HG03064 (cell line): ENCODE measurements at regions not wholly inside any gene's neighbourhood (a gene's known extent, or its start where the extent isn't known, plus 50 kb on each side); places are given as distances from the start of the nearest gene placed in this dataset.
"Not testable (repeated sequence)": the region's sequence is repeated elsewhere in the genome, so short reads cannot be mapped to it uniquely, and the experiment has no call there.

Source experiments
- ATAC-seq: cut with Tn5 transposase; IDR thresholded peaks from one replicate; pipeline ENCODE4 v1.9.1; 2021; ENCODE audit warnings: low read depth; ENCODE audit not compliant: unreplicated experiment

DNA sequence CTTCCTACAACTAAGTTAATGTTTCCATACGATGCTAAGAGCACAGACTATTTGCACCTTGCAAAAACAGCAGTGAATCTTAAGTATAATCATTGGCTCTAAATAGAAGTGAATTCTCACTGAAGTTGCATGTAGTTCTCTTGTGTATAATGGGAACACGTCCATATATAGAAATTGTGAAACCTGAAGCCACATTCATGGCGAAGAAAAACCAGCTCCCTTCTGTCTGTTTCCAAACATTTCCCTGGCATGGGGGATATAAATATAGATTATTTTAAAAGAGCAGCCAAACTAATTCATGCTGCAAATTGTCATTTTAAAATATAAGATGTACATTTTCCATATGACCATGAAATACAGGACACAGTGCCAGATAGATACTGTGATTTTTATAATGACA is 71.1 kb downstream of the TRAM1L1 start:
- no peak for ATAC-seq

DNA sequence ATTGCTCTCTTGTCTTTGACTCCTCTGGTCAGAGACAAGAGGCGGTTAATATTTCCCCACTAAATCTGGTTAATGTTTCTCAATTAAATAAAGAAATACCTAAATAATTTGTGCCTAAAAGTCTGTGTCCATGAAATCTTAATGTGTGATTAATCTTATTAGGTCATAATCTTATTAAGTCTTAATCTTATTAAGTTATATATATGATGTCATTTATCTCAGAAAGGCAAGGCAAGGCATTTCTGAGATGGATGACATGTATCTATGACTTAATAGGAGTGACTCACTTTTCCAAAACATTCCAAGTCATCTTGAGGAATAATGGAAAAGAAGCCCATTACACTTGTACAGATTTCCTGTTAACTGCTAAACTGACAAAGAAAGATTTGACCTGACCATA is 74.7 kb downstream of the TRAM1L1 start:
- ATAC-seq, result no peak

DNA sequence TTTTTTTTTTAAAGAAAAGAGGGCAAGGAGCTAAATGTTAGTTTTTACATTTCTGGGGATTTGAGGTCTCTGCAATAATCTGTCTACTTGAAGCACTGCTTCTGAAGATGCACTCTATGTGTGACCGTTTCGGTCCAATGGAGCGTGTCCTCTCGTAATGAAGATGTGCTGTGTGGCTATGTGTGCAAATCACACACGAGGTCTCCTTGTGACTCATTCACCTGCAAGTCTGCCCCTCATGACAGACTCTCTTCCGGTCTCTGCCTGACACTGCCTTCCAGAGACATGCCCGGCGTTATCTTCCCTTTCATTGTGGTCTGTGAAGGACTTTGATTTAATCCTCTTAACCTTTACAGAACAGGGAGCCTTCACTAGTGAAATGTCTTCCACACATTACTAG is 84.3 kb downstream of the TRAM1L1 start:
- peak; percentile 96 for ATAC-seq

DNA sequence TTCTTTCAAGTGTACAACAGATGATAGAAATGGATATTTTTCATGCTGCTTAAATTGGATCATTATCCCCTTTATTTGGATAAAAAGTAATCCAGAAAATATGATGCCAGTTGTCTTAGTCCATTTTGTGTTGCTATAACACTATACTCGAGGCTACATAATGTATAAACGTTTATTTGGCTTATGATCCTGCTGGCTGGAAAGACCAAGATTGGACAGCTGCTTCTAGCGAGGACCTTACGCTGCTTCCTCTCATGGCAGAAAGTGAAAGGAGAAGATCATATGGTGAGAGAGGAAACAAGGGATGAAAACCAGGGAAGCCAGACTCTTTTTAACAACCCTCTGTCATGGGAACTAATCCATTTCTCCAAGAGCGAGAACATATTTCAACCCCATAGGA is 102.7 kb downstream of the TRAM1L1 start:
- no peak for ATAC-seq

DNA sequence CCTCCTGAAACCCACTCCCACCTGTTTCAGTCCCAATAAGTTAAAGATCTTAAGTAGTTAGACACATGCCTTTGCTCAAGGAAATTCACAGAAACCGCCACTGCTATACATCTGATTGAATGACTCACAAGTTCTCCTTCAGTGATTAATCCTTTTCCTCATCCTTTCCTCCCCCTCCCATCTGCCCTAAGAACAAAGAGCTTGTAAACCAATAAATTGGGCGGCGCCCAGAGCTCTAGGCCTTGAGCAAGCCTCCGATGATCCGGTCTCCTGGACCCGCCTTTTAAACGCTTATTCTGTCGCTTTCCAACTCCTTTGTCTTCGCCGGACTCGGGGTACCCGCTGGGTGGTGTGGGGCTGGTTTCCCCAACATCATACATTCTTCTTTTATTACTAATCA is 104.9 kb downstream of the TRAM1L1 start:
- not testable (repeated sequence) for ATAC-seq

DNA sequence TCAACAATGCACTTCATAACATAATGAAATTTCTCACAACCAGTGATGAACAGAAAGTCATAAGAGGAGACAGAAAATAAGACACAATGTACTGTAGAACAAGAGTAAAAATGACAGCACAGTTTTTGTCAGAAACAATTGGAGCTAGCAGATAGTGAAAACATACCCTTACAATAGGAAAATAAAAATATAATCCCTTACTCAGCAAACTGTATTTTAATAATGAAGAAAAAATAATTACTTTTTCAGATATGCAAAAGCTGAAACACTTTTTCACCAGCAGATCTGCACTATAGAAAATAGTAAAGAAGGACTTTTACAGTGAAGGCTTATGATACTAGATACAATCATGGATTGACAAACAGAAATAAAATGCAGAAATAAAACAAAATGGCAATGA is 126.3 kb downstream of the TRAM1L1 start:
- no peak for ATAC-seq

DNA sequence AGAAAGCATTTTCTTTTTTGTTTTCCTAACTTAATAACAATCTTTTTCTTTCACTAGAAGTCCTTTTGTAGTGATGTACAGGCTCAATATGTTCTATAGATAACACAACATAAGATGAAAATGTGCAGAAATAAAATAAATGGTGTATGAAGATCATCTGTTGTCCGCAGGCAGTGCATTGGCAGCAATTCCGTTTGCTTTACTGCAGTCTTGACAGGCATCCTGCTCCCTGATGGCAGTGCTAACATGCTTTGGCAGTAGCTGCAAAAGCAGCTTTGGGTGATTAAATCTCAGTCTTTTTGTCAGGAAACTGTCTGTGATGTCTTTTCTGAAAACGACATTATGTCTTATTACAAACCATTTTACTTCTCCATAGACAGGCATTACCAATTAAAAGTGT is 131.4 kb downstream of the TRAM1L1 start:
- no peak for ATAC-seq

DNA sequence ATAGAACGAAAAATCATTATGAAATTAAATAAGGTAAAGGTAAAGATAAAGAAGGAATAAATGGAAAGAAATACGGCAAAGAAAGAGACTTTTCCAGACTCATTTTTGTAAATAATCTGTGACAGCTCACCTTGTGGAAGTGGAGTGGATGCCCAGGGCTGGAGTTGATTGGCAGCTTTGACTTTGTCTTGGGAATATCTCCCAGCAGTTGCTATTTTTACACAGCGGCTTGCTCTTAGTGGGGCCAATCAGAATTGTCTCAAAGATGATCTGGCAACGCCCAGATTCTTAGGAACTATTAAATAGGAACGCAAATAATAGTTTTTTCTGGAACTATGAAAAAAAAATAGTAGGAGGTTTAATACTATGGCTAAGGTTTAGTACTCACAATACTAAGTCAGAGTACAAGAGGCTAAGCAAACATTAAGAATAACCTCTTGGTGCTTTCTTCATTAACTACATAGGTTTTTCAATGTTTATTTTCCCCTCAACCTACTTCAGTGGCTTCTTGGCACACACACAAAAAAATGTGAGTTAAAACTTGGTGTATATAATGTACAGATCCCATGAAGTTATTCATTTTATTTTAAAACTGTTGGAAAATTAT is 132.7 kb downstream of the TRAM1L1 start:
- no peak for ATAC-seq

DNA sequence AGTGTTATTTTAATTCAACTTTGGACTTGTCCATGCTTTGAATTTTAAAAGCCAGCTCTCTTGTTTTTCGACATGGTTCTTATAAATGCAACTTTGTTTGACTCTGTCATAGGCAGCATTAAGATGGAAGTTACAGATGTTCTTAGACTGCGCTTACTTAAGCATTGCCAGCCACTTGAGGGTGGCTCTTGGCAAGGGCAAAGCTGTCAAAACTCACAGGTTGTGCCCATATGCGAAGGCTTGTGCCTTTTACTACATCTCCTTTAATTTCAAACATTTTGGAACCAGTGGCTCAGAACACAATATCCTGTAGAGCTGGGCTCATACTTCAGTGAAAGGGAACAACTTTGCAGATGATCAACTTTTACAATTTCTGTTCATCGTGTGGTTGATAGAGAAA is 135.5 kb downstream of the TRAM1L1 start:
- ATAC-seq, result no peak

DNA sequence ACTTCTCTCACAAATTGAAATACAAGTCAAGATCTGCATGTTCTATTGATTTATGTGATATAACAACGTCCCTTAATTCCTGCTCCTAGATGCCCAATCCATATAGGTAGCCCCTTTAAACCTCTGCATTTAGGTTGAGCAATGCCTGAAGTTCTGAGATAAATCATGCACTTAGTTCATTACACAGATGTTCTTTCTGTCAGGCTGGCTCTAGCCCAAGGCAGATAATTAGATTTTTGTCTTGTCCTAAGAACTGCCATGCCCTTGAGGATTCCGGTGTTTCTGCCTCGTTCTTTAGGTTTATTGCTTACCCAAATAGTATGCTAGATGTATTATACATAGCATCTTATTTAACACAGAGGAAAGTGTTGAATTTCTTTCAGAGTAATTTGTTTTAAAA is 143.1 kb downstream of the TRAM1L1 start:
- ATAC-seq, result no peak

DNA sequence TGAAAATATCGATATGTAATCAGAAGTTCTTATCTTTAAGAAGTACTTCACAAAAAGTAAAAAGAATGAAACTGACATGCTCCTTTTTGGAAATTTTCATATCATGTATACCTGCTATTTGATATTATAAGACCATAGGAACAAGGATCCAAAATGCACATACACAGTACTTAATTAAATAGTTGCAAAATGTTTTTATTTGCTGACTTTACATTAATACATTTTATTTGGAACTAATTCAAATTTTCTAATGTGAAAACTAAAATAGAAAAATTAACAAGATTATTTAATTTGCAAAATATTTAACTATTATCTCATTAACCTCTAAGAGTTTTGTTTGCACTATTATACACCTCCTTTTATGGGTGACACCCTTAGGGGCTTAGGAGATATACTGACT is 155.0 kb downstream of the TRAM1L1 start:
- ATAC-seq, result no peak

DNA sequence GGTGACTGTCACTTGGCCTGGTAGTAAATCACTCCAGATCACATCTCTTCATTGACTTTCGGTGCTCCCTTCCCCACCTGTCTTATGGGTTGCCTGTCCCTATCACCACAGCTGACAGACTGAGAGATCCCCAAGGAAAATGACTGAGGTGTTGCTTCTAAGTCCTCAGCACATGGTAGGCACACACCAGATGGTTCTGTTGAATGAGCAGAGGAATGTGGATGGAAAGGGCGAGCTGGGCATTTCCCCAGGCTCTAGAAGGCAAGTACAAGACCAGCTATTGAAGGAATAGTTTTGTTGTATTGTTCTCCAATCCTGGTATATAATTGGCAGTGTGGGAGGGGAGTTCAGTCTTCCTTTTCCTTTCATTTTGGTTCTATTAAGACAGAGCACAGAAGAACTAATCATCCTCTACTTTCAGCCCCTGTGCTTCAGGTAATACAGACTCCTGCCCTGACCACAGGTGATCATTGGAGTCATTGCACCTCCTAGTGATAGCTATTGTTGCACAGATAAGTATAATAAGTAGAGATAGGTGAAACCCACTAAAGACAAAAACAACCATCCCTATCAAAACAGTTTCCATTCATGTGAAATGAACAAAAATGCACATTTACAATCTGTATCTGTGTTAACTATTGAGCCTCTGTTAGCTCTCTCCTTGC is 158.6 kb downstream of the TRAM1L1 start:
- ATAC-seq, result no peak

DNA sequence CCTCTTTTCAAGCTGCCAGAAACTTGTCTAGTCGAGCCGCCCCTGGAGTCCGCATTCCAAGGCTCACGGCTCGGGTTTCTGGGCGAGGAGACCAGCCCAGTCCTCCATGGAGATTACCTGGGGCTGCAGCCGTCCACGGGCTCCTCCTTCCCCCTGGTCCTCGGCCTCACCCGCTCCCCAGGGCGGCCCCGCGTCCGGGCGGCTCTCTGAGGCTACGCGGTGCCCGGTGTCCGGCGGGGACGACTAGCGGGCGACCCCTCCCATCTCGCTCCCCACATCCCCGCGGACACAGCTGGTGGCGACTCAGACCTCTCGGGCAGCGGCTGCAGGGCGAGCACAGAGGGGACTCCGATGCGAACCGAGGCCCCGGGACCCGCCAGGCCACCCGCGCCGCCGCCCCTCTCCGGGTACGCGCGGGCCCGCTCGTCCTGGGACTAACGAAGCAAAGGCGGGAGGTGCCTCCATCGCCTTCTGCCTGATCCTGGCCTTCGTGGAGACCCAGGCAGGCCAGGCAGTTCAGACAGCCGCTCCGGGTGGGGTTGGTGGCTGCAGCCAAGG is 159.4 kb downstream of the TRAM1L1 start:
- ATAC-seq, result no peak

DNA sequence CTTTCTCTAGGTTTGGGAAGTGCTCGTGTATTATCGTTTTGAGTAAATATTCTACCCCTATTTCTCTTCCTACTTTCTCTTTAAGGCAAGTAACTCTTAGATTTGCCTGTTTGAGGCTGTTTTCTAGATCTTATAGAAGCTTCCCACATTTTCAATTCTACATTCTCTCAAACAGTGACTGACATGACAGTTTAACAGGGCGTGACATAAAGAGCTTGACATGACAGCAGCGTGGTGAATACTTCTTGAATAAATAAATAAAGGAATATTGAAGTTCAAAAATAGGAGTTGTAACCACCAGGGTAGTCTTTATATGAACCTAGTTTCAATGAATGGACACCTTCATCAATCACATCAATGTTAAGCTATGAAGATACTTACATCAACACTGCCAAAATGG is 162.0 kb downstream of the TRAM1L1 start:
- ATAC-seq, result no peak

DNA sequence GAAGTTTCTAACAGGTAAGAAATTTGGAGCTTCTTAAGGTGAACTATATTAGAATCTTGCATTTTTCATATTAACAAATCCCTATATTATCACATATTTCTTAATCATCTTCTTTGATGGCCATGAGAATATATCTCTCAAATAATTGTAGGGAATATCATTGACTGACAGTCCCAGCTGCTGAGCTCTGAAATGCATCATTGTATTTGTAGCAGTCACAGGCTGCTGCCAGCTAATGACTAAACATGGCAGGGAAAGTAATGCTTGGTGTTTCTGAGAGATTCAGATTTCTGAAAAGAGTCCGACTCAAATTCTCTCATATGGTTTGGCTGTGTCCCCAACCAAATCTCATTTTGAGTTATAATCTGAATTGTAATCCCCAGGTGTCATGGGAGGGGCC is 171.9 kb downstream of the TRAM1L1 start:
- ATAC-seq, result no peak

DNA sequence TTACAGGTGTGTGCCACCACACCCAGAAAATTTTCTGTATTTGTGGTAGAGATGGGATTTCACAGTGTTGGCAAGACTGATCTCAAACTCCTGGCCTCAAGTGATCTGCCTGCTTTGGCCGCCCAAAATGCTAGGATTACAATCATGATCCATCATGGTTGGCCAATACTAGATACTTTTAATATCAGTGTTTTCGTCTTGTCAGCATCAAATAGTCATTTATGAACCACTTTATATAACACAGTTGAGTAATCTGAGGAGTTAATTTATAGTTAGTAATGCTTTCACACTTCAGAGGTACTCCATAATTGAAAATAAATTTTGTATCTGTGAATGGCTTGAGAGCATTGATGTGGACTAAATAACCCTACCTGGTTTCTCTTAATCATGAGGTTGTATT is 178.6 kb downstream of the TRAM1L1 start:
- no peak for ATAC-seq

DNA sequence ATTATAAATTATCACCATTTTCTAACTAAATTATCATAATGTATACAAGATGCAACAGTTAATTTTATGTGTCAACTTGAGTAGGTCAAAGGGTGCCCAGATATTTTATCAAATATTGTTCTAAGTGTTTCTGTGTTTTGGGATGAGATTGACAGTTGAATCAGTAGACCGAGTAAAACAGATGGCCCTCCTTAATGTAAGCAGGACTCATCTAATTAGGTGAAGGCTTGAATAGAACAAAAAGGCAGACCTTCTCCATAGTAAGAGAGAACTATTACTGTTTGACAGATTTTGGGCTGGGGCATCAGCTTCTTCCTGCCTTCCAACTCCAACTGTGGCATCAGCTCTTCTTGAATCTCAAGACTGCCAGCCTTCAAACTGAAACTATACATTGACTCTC is 185.8 kb downstream of the TRAM1L1 start:
- ATAC-seq, result no peak

DNA sequence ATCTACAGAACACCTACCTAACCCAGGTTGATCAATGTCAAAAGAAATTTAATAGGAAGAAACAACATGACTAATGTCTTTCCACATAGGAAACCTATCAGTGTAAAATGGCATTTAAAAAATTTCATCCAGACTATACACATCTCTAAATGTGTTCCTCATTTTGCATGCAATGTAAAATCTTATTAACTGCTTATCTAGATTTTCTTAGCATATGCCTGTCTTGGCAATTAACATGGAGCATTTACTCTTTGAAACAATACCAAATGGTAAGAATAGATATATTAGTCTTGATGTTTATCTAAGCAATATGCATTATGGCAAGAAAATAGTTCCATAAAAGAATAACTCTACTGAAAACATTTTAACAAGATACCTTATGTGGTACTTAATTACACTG is 199.8 kb downstream of the TRAM1L1 start:
- no peak for ATAC-seq

DNA sequence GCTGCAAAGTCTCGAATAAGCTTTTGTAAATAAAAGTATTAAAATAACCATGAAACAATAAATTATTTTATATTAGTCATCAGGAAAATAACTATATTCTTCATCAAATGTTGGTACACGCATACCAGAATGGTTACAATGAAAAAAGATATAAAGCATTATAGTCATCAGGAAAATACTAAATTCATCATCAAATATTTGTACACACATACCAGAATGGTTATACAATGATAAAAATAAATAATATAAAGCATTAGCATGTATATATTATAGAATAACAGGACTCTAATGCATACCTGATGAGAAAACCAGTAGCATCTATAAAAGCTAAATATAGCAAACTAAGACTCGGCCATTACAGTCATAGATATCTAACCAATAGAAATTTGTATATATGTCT is 202.9 kb downstream of the TRAM1L1 start:
- no peak for ATAC-seq

DNA sequence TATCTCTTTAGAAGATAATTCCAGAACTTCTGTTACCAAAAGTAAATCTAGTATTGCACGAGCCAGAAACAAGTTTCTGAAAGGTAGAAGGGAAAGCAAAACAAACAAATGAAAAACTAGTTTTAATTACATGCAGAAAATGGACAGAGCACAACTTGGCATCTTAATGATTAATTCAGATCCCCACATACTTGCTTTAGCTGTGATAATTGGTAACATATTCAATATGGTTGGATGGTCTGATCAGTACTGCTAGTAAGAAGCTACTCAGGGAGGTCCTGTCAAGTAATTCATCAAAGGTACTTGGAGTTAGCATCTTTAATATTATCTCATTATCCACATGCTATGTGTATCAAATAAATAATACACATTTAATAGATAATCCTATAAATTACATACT is 204.3 kb downstream of the TRAM1L1 start:
- ATAC-seq, result no peak

DNA sequence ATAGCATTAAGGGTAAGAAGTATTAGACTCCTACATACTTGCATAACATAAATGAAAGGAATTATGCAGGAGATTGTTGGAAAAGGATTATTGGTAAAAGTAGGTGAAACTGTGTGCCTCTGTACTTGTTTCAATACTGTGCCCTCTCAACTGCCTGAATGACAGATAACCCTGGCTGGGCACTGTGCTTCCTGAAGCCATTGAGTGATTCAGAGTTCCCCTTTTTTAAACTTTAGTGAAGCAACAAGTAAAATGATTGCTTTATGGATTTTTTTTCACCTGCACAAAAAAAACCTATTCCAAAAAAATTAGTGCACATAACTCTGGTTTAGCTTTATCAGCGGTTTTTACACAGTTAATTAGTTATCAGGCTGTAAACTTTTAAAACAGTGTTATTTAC is 204.8 kb downstream of the TRAM1L1 start:
- ATAC-seq, result no peak

DNA sequence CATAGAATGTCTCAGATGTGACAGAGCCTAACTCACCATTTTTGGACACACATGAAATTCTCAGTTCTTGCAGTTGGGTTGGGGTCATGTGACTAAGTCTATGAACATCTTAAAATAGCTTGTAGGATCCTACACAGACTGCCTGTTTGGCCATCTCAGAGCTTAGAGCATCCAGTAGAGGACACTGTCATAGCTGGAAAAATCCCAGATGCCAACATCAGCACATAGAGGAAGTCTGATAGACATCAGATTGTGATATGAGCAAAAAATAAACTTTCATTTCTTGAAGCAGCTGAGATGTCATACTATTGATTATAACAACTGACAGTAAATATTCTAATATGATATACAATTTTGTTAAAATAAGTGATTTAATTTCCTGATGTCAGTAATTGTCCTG is 207.1 kb downstream of the TRAM1L1 start:
- no peak for ATAC-seq
